IMR-90 (cell line): ENCODE measurements at regions not wholly inside any gene's neighbourhood (a gene's known extent, or its start where the extent isn't known, plus 50 kb on each side); places are given as distances from the start of the nearest gene placed in this dataset.

Experiments used
- ATAC-seq: fragments of 200-7000 bp; cut with Tn5 transposase; 2 replicates; pipeline ENCODE4 v1.9.1; 2020; ENCODE audit warnings: low read depth, mild to moderate bottlenecking, moderate library complexity
- BruUV-seq: library from RNA; stranded (reverse); fragments of 400-500 nt; replicated peaks from 2 replicates; lab custom pipeline; 2021; lab: Mats Ljungman, UMichigan
- CTCF ChIA-PET: fragments of 300-600 bp; formaldehyde crosslinking; extraction: SDS; loops from one replicate; lab custom pipeline; 2021; ENCODE audit warnings: antibody characterized with exemption; lab: Yijun Ruan, JAX
- POLR2A ChIA-PET: fragments of 300-600 bp; sonication (Branson Sonifier 250); formaldehyde crosslinking; loops from one replicate; lab custom pipeline; 2022; ENCODE audit warnings: antibody characterized with exemption; ENCODE audit not compliant: unreplicated experiment; lab: Charles Lee
- DNase-seq: peaks from one replicate; pipeline ENCODE4 v3.0.0; 2013
- H2AFZ ChIP-seq: replicated peaks from 2 replicates; pipeline ENCODE3; 2013; ENCODE audit warnings: low read length, mild to moderate bottlenecking; ENCODE audit not compliant: poor library complexity
- H2AK5ac ChIP-seq: 2 replicates; pipeline ENCODE4 v1.6.1; 2013; ENCODE audit warnings: low read depth, low read length, inconsistent platforms
- H2AK9ac ChIP-seq: replicated peaks from 2 replicates; pipeline ENCODE3; 2013; ENCODE audit warnings: mild to moderate bottlenecking, low read depth, low read length, moderate library complexity; ENCODE audit not compliant: poor library complexity
- H2BK120ac ChIP-seq: 2 replicates; pipeline ENCODE4 v1.6.1; 2013; ENCODE audit warnings: low read depth, low read length, inconsistent platforms
- H2BK15ac ChIP-seq: 3 replicates; pipeline ENCODE4 v1.6.1; 2013; ENCODE audit warnings: low read depth, low read length, inconsistent platforms
- H2BK20ac ChIP-seq: 2 replicates; pipeline ENCODE4 v1.6.1; 2013; ENCODE audit warnings: low read depth, mild to moderate bottlenecking, inconsistent platforms, low read length, moderate library complexity
- H2BK5ac ChIP-seq: 2 replicates; pipeline ENCODE4 v1.6.1; 2013; ENCODE audit warnings: mild to moderate bottlenecking, low read depth, low read length, inconsistent platforms; ENCODE audit not compliant: poor library complexity, severe bottlenecking
- H3K14ac ChIP-seq: replicated peaks from 2 replicates; pipeline ENCODE4 v1.6.1; 2013; ENCODE audit warnings: low read depth, low read length, inconsistent platforms
- H3K18ac ChIP-seq: 2 replicates; pipeline ENCODE4 v1.6.1; 2013; ENCODE audit warnings: low read depth, low read length, control low read depth
- H3K23ac ChIP-seq: 2 replicates; pipeline ENCODE4 v1.6.1; 2013; ENCODE audit warnings: low read depth, low read length, inconsistent platforms
- H3K27ac ChIP-seq: 2 replicates; pipeline ENCODE4 v1.5.1; 2013; ENCODE audit warnings: mild to moderate bottlenecking, control low read depth, low read length; ENCODE audit not compliant: insufficient read depth
- H3K27me3 ChIP-seq: 2 replicates; pipeline ENCODE4 v1.6.1; 2013; ENCODE audit warnings: low read length; ENCODE audit not compliant: control insufficient read depth, insufficient read depth
- H3K36me3 ChIP-seq: 2 replicates; pipeline ENCODE4 v1.6.1; 2013; ENCODE audit warnings: low read length, mixed read lengths; ENCODE audit not compliant: control insufficient read depth, insufficient read depth
- H3K4ac ChIP-seq: 2 replicates; pipeline ENCODE4 v1.6.1; 2013; ENCODE audit warnings: low read depth, low read length, inconsistent platforms
- H3K4me1 ChIP-seq: 2 replicates; pipeline ENCODE4 v1.6.1; 2013; ENCODE audit warnings: low read length, mixed read lengths; ENCODE audit not compliant: control insufficient read depth, insufficient read depth
- H3K4me2 ChIP-seq: 2 replicates; pipeline ENCODE4 v1.6.1; 2013; ENCODE audit warnings: low read depth, mild to moderate bottlenecking, control low read depth, low read length, moderate library complexity
- H3K4me3 ChIP-seq: 2 replicates; pipeline ENCODE4 v1.5.1; 2013; ENCODE audit warnings: low read depth, mild to moderate bottlenecking, control low read depth, low read length, moderate library complexity; ENCODE audit not compliant: insufficient read depth
- H3K56ac ChIP-seq: 2 replicates; pipeline ENCODE4 v1.6.1; 2013; ENCODE audit warnings: low read length, inconsistent platforms; ENCODE audit not compliant: insufficient read depth; ENCODE audit errors: extremely low read depth
- H3K79me1 ChIP-seq, 2 experiments: 2 replicates each; pipeline ENCODE4 v1.6.1; 2013; ENCODE audit warnings: low read length in 2 of 2, inconsistent platforms in 1 of 2, low read depth in 1 of 2
- H3K9ac ChIP-seq: 2 replicates; pipeline ENCODE4 v1.6.1; 2013; ENCODE audit warnings: low read depth, low read length, control low read depth
- H3K9me1 ChIP-seq: 2 replicates; pipeline ENCODE4 v1.6.1; 2013; ENCODE audit warnings: low read length, inconsistent platforms; ENCODE audit not compliant: insufficient read depth
- H3K9me3 ChIP-seq: 2 replicates; pipeline ENCODE4 v1.6.1; 2013; ENCODE audit warnings: low read length; ENCODE audit not compliant: control insufficient read depth, insufficient read depth
- H4K20me1 ChIP-seq: 2 replicates; pipeline ENCODE4 v1.6.1; 2013; ENCODE audit warnings: low read length, inconsistent platforms; ENCODE audit not compliant: insufficient read depth
- H4K5ac ChIP-seq: 2 replicates; pipeline ENCODE4 v1.6.1; 2013; ENCODE audit warnings: mild to moderate bottlenecking, low read depth, low read length, control low read depth
- H4K8ac ChIP-seq, 2 experiments: 2 replicates each; pipeline ENCODE4 v1.6.1; 2013; ENCODE audit warnings: low read depth in 2 of 2, low read length in 2 of 2, control low read depth in 1 of 2, inconsistent platforms in 1 of 2
- H4K91ac ChIP-seq: 2 replicates; pipeline ENCODE4 v1.6.1; 2013; ENCODE audit warnings: low read depth, low read length, inconsistent platforms; ENCODE audit not compliant: insufficient read depth
- BHLHE40 ChIP-seq: fragments of 150-350 bp; IDR thresholded peaks from 2 replicates; pipeline ENCODE4 v1.6.1; 2016; ENCODE audit warnings: mild to moderate bottlenecking, low read depth, low read length
- CEBPB ChIP-seq: IDR thresholded peaks from 2 replicates; pipeline ENCODE4 v1.6.1; 2012; ENCODE audit warnings: low read depth, low read length, improper control_type of control experiment
- CHD1 ChIP-seq: IDR thresholded peaks from 2 replicates; pipeline ENCODE4 v1.6.1; 2012; ENCODE audit warnings: low read depth, low read length, improper control_type of control experiment
- ELK1 ChIP-seq: fragments of 150-350 bp; IDR thresholded peaks from 2 replicates; pipeline ENCODE4 v1.6.1; 2016; ENCODE audit warnings: low read depth, mild to moderate bottlenecking, low read length, moderate library complexity, borderline replicate concordance
- FOS ChIP-seq: fragments of 150-350 bp; IDR thresholded peaks from 2 replicates; pipeline ENCODE4 v1.6.1; 2016; ENCODE audit warnings: low read depth, low read length
- MAFK ChIP-seq: IDR thresholded peaks from 2 replicates; pipeline ENCODE4 v1.6.1; 2012; ENCODE audit warnings: low read depth, low read length, improper control_type of control experiment
- MAZ ChIP-seq: IDR thresholded peaks from 2 replicates; pipeline ENCODE4 v1.6.1; 2012; ENCODE audit warnings: low read depth, mild to moderate bottlenecking, low read length, improper control_type of control experiment, moderate library complexity, borderline replicate concordance
- MXI1 ChIP-seq: IDR thresholded peaks from 2 replicates; pipeline ENCODE4 v1.6.1; 2012; ENCODE audit warnings: low read depth, mild to moderate bottlenecking, low read length, moderate library complexity, borderline replicate concordance
- NFE2L2 ChIP-seq: fragments of 150-350 bp; IDR thresholded peaks from 2 replicates; pipeline ENCODE4 v1.6.1; 2016; ENCODE audit warnings: low read depth, mild to moderate bottlenecking, low read length
- POLR2A ChIP-seq: IDR thresholded peaks from 2 replicates; pipeline ENCODE4 v1.6.1; 2012; ENCODE audit warnings: mild to moderate bottlenecking, low read depth, low read length
- RAD21 ChIP-seq: IDR thresholded peaks from 2 replicates; pipeline ENCODE4 v1.6.1; 2012; ENCODE audit warnings: low read length, improper control_type of control experiment
- RCOR1 ChIP-seq: IDR thresholded peaks from 2 replicates; pipeline ENCODE4 v1.6.1; 2012; ENCODE audit warnings: mild to moderate bottlenecking, low read length, improper control_type of control experiment; ENCODE audit not compliant: insufficient replicate concordance
- RFX5 ChIP-seq: IDR thresholded peaks from 2 replicates; pipeline ENCODE4 v1.8.0; 2012; ENCODE audit warnings: low read depth, mild to moderate bottlenecking, low read length, moderate library complexity
- SMC3 ChIP-seq: fragments of 150-350 bp; IDR thresholded peaks from 2 replicates; pipeline ENCODE4 v1.6.1; 2016; ENCODE audit warnings: low read depth, mild to moderate bottlenecking, antibody characterized with exemption, low read length, moderate library complexity
- WGBS, 2 experiments: methylation state at CpG; one replicate each; pipeline versions ENCODE4 v1.1.5 to v1.1.7; 2013; ENCODE audit warnings: missing lambda C conversion rate in 2 of 2; ENCODE audit not compliant: insufficient read length in 1 of 2; ENCODE audit errors: extremely low coverage in 2 of 2; 5-methylcytosine and 5-hydroxymethylcytosine counted together
- dilution Hi-C: fragments of 300-500 bp; cut with HindIII; formaldehyde crosslinking; loops from one replicate; pipeline ENCODE4 v1.14.3; 2018; ENCODE audit warnings: low sequenced_read_pairs; ENCODE audit not compliant: unreplicated experiment
- in situ Hi-C: fragments of 300-500 bp; cut with MboI; formaldehyde crosslinking; loops from 3 replicates; pipeline ENCODE4 v1.14.3; 2019; ENCODE audit warnings: low sequenced_read_pairs, inconsistent platforms, mixed read lengths
- intact Hi-C: fragments of 100-400 bp; cut with micrococcal nuclease; formaldehyde crosslinking; loops from 2 replicates; pipeline ENCODE4 v1.10.0; 2022
- TF ChIP-seq, protein P1 (sequence below): conservative IDR thresholded peaks from 2 replicates; pipeline ENCODE4 v1.5.1; 2012; ENCODE audit warnings: mild to moderate bottlenecking, low read depth, low read length, improper control_type of control experiment
- TF ChIP-seq, protein P2 (sequence below): fragments of 150-350 bp; IDR thresholded peaks from 2 replicates; pipeline ENCODE4 v1.6.1; 2017; ENCODE audit warnings: mild to moderate bottlenecking, antibody characterized with exemption, low read length, low read depth

GRCh38 chr16:64276646-64277045 lies 845.2 kb downstream of the CDH11 start:
- no peak overlapping the region for H4K8ac ChIP-seq
- ATAC-seq (no peak), DNase-seq (no peak)
- no peaks in the 10 kb centered on the region for H3K27me3 ChIP-seq
- H3K9ac ChIP-seq, result no peak overlapping the region
- H4K20me1 ChIP-seq, result no peaks in the 10 kb centered on the region
- intact Hi-C loops (no loop called here), in situ Hi-C loops (no loop called here), dilution Hi-C loops (no loop called here)
- no peaks in the 10 kb centered on the region for H3K9me1 ChIP-seq
- WGBS, 2 experiments, result no CpG with 5 or more reads among the region's 1 CpG
- no peak overlapping the region for H2AK9ac ChIP-seq
- no peaks in the 10 kb centered on the region for H3K36me3 ChIP-seq
- TF ChIP-seq FOS, result no peak
- TF ChIP-seq RFX5, result no peak
- no peak for TF ChIP-seq ELK1
- TF ChIP-seq SMC3, result no peak
- no peak for TF ChIP-seq CHD1
- TF ChIP-seq MXI1, result no peak
- no peak for TF ChIP-seq POLR2A
- no peak for TF ChIP-seq BHLHE40
- no peak for TF ChIP-seq MAZ
- no peak for TF ChIP-seq NFE2L2
- TF ChIP-seq, protein P1, sequence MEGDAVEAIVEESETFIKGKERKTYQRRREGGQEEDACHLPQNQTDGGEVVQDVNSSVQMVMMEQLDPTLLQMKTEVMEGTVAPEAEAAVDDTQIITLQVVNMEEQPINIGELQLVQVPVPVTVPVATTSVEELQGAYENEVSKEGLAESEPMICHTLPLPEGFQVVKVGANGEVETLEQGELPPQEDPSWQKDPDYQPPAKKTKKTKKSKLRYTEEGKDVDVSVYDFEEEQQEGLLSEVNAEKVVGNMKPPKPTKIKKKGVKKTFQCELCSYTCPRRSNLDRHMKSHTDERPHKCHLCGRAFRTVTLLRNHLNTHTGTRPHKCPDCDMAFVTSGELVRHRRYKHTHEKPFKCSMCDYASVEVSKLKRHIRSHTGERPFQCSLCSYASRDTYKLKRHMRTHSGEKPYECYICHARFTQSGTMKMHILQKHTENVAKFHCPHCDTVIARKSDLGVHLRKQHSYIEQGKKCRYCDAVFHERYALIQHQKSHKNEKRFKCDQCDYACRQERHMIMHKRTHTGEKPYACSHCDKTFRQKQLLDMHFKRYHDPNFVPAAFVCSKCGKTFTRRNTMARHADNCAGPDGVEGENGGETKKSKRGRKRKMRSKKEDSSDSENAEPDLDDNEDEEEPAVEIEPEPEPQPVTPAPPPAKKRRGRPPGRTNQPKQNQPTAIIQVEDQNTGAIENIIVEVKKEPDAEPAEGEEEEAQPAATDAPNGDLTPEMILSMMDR, result no peak
- no peak for TF ChIP-seq CEBPB
- TF ChIP-seq RCOR1, result no peak
- no peak for TF ChIP-seq RAD21
- TF ChIP-seq, protein P2, sequence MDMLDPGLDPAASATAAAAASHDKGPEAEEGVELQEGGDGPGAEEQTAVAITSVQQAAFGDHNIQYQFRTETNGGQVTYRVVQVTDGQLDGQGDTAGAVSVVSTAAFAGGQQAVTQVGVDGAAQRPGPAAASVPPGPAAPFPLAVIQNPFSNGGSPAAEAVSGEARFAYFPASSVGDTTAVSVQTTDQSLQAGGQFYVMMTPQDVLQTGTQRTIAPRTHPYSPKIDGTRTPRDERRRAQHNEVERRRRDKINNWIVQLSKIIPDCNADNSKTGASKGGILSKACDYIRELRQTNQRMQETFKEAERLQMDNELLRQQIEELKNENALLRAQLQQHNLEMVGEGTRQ, result no peak
- no peak for TF ChIP-seq MAFK
- BruUV-seq, result no TSS peak
- H3K4ac ChIP-seq, result no peak overlapping the region
- no peak overlapping the region for H3K56ac ChIP-seq
- no peak overlapping the region for H4K5ac ChIP-seq
- H3K79me1 ChIP-seq, result no peaks in the 10 kb centered on the region
- no peak overlapping the region for H2BK20ac ChIP-seq
- no peak overlapping the region for H2AFZ ChIP-seq
- H2BK15ac ChIP-seq, result no peak overlapping the region
- no peak overlapping the region for H3K23ac ChIP-seq
- H2BK120ac ChIP-seq, result no peak overlapping the region
- H2AK5ac ChIP-seq, result no peak overlapping the region
- no peak overlapping the region for H3K4me2 ChIP-seq
- no peaks in the 10 kb centered on the region for H3K4me1 ChIP-seq
- no peaks in the 10 kb centered on the region for H3K9me3 ChIP-seq
- H3K14ac ChIP-seq, result no peak overlapping the region
- H3K4me3 ChIP-seq, result no peak overlapping the region
- H3K18ac ChIP-seq, result no peak overlapping the region
- H4K91ac ChIP-seq, result no peak overlapping the region
- ChIA-PET CTCF (no interaction called here), POLR2A (no interaction called here)
- H2BK5ac ChIP-seq, result no peak overlapping the region
- H3K27ac ChIP-seq, result no peak overlapping the region
